Stimulated activated naive CD8-positive, alpha-beta T cell treated with anti-CD3 and anti-CD28 coated beads, Interleukin-15, Interleukin-2, amounts not matched to agents 100 U/mL and 50 U/mL, for 24 hours (primary cell): ENCODE measurements at regions not wholly inside any gene's neighbourhood (a gene's known extent, or its start where the extent isn't known, plus 50 kb on each side); places are given as distances from the start of the nearest gene placed in this dataset.

ENCODE experiments used
- ATAC-seq: fragments of 150-1000 bp; cut with Tn5 transposase; one replicate; pipeline ENCODE4 v1.10.0; 2021
- DNase-seq: peaks from one replicate; pipeline ENCODE4 v3.0.0; 2021

DNA sequence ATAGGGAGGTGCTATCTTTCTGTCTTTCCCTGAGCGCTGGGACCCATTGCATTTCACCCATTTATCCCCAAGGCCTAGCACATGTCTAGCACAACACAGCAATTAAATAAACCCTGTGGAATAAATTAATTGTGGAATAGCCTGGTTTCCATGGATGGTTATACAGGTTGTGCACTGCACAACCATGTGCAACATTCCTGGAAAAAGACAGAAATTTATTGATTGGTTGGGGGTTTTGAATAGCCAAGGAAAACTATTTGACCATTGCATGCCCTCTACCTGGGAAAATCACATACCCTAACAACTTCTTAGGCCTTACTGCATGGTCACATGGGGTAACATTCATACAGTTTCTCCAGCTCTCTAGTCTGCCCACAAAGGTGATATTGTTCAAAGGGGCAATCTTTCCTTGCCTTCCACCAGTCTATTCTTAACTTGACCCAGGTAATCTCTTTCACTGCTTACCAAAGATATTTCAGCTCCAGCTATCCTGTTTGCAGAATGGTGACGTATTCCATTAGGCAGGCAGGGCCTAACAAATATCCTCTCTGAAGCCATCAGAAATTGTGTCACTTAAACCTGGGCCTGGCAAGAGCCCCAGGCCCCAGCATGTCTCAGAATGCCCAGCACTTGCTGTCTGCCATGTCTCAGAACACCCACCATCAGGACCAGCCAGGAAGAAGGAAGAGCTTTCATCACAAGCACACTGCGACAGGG lies 157.9 kb upstream of the RAB4A start:
- ATAC-seq: no peak
- no peak for DNase-seq

DNA sequence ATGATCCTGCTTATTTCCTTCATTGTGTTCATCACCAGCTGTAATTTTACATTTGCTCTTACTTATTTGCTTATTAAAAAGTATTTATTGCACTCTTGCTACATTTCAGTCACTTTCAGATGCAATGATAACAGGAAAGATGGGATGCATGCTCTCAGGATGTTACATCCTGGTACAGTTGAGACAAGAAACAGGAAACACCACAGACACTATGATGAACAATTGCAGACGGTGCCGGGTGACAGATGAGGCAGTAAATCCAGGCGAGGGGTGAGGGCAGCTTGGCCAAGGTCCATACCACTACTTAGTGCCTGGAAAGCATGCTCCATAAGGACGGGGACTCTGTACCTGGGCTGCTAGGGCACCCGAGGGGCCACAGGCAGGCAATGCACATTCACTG lies 156.6 kb upstream of the RAB4A start:
- no peak for ATAC-seq
- no peak for DNase-seq

GRCh38 chr1:229114850-229115365 lies 156.0 kb upstream of the RAB4A start:
- ATAC-seq (no peak), DNase-seq (no peak)

GRCh38 chr1:229116114-229116513 lies 154.8 kb upstream of the RAB4A start:
- no peak for ATAC-seq
- DNase-seq: no peak

- DNase-seq (no peak), ATAC-seq (no peak)
These were observed 153.1 kb upstream of the RAB4A start for GRCh38 chr1:229117664-229118300.

DNA sequence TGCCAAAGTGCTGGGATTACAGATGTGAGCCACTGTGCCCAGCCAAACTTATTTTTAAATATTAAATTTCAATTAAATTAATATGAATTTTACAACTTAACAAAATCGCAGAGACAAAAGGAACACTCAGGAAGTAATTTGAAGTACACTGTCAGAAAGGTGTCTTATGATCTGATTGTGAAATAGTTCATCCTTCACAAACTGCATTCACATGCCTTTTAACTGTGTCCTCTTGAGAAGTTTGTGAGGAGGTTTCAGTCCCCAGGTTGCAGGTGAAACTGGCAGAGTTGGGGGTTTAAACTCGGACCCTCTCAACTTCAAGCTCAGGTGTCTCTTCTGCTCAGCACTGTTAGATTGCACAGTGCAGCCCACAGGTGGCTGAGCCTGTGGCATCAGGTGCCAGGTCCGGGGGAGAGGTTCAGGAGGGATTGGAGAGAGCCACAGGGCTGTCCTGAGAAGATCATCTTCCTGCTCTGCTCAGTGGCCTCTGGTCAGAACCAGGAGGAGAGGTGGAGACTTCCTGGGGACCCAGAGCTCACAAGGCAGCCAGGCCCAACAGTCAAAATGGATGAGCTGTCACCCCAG lies 152.3 kb upstream of the RAB4A start:
- ATAC-seq (no peak), DNase-seq (no peak)

DNA sequence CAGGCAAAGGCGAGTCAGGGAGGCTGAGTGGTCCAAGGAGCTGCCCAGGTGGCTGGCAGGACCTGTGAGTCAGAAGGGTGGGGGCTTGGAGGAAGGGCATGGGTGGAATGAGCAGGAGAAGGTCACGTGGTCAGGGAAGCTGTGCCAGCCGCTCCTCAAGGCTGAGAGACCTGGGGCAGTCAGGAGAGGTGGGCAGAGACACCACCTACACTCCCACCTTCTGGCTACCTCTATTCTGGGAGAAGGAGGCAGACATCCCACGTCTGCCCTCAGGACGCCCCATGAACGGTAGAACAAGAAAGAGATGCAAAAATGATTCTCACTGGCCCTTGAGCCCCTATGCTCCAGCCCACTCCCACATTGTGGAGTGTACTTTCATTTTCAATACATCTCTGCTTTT lies 151.8 kb upstream of the RAB4A start:
- DNase-seq (no peak), ATAC-seq (no peak)

DNA sequence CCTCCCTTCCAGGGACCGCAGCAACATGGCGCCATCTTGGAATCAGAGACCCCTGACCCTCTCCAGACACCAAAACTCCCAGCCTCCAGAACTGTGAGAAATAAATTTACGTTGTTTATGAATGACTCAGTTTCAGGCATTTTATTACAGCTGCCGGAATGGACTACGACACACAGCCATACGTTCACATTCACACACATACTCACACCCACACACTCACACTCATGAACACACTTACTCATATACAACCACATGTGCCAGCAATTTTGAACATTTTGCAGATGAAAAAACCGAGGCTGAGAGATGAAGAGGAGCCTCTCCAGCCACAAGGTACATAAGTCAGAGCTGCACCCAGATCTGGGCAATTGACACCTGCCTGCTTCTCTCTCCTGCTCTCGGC lies 151.0 kb upstream of the RAB4A start:
- DNase-seq: no peak
- no peak for ATAC-seq

DNA sequence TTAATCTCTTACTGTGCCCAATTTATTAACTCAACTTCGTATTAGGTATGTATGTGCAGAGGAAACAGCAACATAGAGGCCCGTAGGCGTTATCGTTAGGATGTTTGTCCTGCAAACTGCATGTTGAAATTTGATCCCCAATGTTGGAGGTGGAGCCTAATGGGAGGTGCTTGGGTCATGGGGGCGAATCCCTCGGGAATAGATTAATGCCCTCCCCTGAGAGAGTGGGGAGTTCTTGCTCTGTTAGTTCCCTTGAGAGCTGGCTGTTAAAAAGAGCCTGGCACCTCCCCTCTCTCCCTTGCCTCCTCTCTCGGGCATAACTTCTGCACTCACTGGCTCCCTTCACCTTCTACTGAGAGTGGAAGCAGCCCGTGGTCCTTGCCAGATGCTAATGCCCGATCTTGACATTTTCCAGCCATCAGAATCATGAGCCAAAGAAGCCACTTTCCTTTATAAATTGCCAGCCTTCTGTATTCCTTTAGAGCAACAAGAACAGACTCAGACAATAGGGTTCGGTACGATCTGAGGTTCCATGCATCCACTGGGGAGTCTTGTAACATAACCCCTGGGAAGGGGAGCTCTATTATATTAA lies 149.0 kb upstream of the RAB4A start:
- DNase-seq (no peak), ATAC-seq (no peak)

- DNase-seq (no peak), ATAC-seq (no peak)
These were observed 148.3 kb upstream of the RAB4A start for GRCh38 chr1:229122606-229123005.

GRCh38 chr1:229124116-229124515 lies 146.8 kb upstream of the RAB4A start:
- DNase-seq (no peak), ATAC-seq (no peak)

GRCh38 chr1:229124520-229125124 lies 146.3 kb upstream of the RAB4A start:
- no peak for ATAC-seq
- no peak for DNase-seq

DNA sequence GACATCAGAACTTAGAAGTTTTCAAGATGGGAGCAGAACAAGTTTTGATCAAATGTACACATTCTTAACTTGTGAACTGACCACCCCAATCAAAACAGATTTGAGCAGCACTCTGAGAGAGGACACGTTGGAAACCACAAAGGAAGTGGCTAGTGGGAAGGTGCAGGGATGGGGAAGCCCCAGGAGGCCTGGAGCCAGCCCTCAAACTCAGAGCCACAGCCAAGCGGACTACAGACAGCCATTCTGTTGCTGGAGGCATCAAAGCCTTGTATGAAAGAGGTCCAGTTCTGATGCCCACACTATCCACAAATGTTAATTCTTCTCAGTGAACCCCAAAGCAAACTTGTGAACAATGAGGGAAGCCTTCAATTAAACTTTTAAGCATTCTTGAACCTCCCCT lies 143.6 kb upstream of the RAB4A start:
- DNase-seq: peak; percentile 53
- ATAC-seq: peak; percentile 76

- ATAC-seq (no peak), DNase-seq (no peak)
These were observed 142.8 kb upstream of the RAB4A start for GRCh38 chr1:229128066-229128608.

DNA sequence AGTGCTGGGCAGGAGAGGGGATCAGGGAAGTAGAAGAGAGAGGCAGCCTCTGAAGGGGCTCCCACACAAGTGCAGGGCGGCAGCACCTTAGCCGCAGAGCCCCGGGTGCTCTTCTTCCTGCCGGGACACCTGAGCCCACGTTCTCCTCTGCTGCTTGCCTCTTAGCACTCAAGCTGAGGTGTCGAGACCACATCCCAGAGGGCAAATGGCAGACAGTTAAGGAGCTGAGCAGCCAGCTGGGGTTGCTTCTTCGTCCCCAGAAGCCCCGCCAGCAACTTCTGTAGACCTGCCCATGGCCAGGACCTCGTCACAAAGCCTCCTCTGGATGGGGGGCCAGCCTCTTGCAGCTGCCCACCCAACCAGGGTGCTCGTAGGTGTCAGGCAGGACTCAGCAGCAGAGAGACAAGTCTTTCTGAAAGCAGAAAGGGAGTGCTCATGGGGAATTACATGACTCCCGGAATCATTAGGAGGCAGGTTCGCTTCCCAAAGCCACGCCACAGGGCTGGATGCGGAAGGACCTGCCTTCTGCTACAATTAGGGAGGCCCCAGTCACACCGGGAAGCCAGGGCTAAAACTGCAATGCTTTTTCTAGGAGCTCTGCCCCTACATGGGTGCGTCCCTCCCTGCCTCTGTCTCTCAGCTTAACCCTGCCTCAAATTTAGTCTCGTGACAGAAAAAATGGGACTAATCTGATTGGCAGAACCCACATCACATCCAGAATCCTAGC lies 141.4 kb upstream of the RAB4A start:
- ATAC-seq (peak; percentile 37), DNase-seq (peak; percentile 32)

- peak; percentile 11 for DNase-seq
- no peak for ATAC-seq
These were observed 140.8 kb upstream of the RAB4A start for GRCh38 chr1:229130028-229130668.

DNA sequence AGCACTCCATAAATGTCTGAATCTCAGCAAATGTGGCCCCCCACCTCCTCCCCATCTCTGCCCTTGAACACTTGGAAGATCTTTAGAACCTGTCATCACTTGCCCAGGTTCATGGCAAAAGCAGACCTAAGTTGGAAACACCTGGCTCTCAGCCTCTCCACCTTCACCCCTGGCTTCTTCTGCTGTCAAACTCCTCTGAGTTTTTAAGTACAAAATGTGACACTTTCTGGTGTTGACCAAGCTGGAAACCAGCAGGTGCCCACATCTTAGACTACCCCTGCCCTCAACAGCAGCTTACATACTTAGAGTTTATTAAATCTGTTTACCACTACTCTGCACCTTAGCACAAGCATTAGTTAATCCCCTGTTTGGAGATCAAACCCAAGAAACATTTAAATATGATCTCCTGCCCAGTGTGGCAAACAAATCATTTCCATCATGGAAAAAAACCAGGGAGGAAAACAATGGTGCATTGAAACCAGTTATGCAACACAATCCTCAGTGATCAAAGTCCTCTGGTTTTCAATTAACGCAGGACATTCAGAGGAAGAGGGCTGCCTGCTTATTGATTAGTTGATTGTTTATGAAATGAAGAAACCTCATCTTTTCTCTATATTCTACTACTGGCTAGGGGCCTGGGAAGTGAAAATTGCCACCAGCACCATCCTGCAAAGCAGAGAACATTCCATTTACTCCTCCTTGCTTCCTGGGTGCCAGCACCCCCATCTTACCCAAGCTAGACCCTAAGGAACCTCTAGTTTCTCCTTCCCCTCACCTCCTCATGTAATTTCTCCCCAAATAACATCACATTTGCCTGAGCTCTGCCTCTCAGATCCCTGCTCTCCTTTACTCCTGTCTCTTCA lies 139.4 kb upstream of the RAB4A start:
- ATAC-seq (no peak), DNase-seq (no peak)

DNA sequence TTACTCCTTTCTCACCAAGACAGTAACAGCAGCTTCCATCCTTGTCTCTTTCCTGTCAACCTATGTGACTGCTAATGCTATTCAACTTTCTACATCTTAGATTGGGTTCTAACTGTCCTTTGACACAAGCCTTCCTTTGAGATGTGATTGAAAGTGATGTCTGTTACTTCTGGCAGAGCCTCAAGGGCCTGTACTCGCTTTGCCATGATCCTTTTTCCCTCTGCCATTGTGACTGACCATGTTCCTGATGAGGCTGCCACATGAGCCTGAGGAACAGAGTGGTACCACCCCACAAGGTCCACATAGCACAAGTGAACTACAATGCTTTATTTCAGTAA lies 138.8 kb upstream of the RAB4A start:
- no peak for DNase-seq
- ATAC-seq: no peak

GRCh38 chr1:229132706-229133105 lies 138.2 kb upstream of the RAB4A start:
- ATAC-seq (no peak), DNase-seq (no peak)

GRCh38 chr1:229133151-229133550 lies 137.8 kb upstream of the RAB4A start:
- ATAC-seq (no peak), DNase-seq (no peak)
